ENCODE measurements at regions not wholly inside any gene's neighbourhood (a gene's known extent, or its start where the extent isn't known, plus 50 kb on each side); places are given as distances from the start of the nearest gene placed in this dataset.
A peak's percentile ranks its signal among the peaks of the same experiment; 100 is the strongest.

- no peak for DNase-seq (ENCODE audit: missing footprints)
- intact Hi-C loops (cut with DNase I): no loop called here
Observed at GRCh38 chr17:15119968-15120367, 145.2 kb downstream of the PMP22 start.

DNA sequence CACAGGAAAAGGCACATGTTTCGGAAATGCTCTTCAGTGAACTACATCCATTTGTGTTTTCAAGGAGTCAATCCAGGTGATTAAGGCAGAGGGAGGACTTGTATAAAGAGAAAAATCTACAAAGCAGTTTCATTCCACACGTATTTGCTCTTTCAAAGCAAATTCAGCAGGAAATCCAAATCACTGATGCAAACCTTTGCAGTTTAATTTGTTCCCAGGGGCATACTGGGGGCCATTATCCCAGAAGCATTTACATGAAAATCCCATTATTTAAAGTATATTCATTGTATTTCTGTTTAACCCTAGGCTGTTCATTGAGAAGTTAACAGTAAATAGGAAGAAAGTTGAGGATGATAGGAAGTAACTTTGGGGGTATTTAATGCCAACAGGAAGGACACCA, 147.9 kb downstream of the PMP22 start:
- ATAC-seq (no peak), DNase-seq (ENCODE audit: missing footprints) (no peak)
- intact Hi-C loops (cut with DNase I): no loop called here

More at GRCh38 chr17:15119968-15120367, 145.2 kb downstream of the PMP22 start:
- no peak for ATAC-seq

- ATAC-seq: peak; percentile 68
Observed at GRCh38 chr17:15112846-15113617, 152.1 kb downstream of the PMP22 start.

GRCh38 chr17:15109608-15110007, 155.5 kb downstream of the PMP22 start:
- no peak for DNase-seq (ENCODE audit: missing footprints)
- no peak for ATAC-seq
- intact Hi-C loops (cut with DNase I): no loop called here

More at GRCh38 chr17:15112846-15113617, 152.1 kb downstream of the PMP22 start:
- intact Hi-C loops (cut with DNase I): no loop called here
- DNase-seq (ENCODE audit: missing footprints): no peak

DNA sequence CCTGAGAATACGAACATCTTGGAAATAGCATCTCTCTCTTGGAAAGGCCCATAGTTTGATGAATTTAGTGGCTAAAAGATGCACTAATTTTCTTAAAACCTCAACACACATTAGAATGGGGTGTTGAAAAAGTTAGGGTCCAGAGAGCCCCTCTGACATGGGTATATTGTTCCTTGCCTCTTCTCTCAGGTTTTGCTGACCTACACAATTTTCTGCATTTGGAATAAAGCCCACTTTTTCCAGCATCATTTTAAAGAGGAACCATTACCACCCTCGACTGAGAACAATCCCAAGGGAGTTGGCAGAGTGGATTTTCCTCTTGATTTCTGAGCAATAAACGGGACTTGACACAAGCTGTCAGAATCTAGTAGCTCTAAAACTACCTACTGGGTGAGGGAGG, 156.1 kb downstream of the PMP22 start:
- intact Hi-C loops (cut with DNase I): no loop called here
- no peak for DNase-seq (ENCODE audit: missing footprints)
- ATAC-seq: no peak

DNA sequence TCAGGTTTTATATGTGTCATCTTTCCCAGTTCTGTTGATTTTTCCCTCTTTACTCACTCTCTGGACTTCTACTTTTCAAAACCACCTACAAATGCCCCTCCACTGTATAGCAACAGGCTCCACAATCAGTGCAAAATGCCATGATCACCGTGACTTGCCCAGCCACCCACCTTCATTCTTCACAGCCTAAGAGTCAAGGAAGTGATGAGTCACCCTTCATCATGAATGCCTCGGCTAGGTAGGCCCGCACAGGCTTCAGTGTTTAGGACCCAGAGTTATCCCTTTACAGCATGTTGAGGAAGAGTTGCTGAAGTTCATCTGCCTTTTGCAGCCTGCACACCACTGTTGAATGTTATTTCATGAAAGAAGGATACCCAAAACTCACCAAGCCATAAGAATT, 158.6 kb downstream of the PMP22 start:
- DNase-seq (ENCODE audit: missing footprints): no peak
- no peak for ATAC-seq
- intact Hi-C loops (cut with DNase I): no loop called here

DNA sequence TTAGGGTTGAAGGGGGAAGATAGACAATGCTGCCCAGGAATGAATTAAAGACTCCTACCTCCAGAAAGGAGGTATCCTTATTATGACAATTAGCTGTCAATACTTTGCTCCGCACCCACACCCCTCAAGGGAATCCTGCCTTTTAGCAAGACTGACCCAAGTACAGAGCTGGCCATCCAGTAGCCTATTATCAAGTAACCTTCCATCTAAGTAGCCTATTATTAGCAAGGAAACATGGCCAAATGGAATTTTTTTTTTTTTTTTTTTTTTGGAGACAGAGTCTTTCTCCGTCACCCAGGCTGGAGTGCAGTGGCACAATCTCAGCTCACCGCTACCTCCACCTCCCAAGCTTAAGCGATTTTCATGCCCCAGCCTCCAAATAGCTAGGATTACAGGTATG, 161.3 kb downstream of the PMP22 start:
- intact Hi-C loops (cut with DNase I): no loop called here
- no peak for DNase-seq (ENCODE audit: missing footprints)

GRCh38 chr17:15101175-15101574, 164.0 kb downstream of the PMP22 start:
- DNase-seq (ENCODE audit: missing footprints) (no peak), ATAC-seq (no peak)
- intact Hi-C loops (cut with DNase I): no loop called here

More for the DNA sequence above, 161.3 kb downstream of the PMP22 start:
- ATAC-seq: peak; percentile 59

DNA sequence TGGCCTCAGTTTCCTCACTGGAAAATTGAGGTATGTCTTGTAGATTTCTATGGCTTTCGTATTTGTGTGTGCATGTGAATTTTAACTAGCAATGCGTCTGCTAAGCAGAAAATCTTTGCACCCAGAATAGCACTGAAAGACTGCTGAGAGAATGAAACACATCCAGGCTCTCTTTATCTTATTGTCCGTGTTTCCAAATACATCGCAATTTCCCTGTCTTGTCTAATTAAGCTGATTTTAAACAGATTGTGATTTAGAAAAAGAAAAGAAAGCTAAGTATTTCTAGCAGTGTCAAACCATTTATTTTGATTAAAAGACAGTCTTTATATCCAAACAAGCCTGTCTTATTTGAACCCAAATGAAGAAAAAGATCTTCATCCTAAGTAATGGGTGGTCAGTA, 168.6 kb downstream of the PMP22 start:
- intact Hi-C loops (cut with DNase I): no loop called here

GRCh38 chr17:15095935-15096334, 169.2 kb downstream of the PMP22 start:
- DNase-seq (ENCODE audit: missing footprints) (no peak), ATAC-seq (no peak)
- intact Hi-C loops (cut with DNase I): no loop called here

More for the DNA sequence above, 168.6 kb downstream of the PMP22 start:
- DNase-seq (ENCODE audit: missing footprints): no peak
- ATAC-seq: no peak

GRCh38 chr17:15092762-15093161, 172.4 kb downstream of the PMP22 start:
- no peak for DNase-seq (ENCODE audit: missing footprints)
- peak; percentile 32 for ATAC-seq
- intact Hi-C loops (cut with DNase I): no loop called here

DNA sequence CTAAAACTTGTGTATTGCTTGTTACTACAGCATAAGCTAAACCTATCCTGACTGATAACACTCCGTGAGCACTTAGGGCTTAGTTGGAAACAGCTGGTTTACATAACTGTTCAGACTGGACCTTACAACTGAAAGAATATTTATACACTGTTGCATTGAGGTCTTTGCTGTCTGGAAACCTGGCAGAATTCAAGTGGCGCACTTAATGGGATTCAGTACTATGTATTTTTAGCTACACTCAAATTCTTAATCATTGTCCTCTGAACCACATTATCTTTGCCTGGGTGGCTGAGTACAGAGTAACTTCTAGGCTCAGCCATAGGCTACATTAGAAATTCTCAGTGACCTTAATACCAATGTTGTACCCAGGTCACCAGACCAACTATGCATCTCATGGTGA, 172.9 kb downstream of the PMP22 start:
- ATAC-seq (peak; percentile 77), DNase-seq (ENCODE audit: missing footprints) (no peak)
- intact Hi-C loops (cut with DNase I): no loop called here

DNA sequence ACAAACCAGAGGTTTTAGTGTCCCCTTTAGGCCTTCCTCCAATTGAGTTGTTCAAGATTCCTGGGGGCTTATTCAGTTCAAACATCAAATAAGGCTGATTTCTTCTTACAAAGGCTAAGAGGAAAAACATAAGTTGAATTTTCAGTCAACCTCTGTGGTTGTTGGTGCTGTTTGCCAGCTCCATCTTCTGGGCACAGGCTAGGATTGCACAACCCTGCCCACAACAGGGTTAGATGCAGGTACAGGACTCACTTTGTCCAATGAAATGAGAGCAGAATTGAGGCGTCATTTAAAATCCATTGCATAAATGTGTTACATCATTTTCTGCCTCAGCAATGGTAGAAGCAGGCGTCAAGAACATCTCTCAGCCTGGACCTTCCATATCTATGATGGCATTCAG, 173.3 kb downstream of the PMP22 start:
- ATAC-seq (no peak), DNase-seq (ENCODE audit: missing footprints) (no peak)
- intact Hi-C loops (cut with DNase I): no loop called here

DNA sequence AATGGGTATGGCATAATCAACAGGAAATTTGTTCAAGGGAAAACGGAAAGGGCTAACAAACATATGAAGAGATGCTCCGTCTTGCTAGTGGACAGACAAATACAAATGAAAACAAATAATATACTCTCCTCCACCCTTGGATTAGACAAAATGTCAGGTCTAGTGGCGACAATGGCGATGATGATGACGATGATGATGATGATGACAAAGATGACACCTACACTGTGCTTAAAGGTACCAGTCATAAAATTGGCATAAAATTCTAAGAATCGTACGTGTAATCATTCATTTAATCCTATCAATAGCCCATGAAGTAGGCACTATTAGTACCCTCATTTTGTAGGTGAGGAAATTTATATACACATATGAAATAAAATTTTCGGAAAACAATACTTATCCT, 174.6 kb downstream of the PMP22 start:
- intact Hi-C loops (cut with DNase I): no loop called here
- no peak for DNase-seq (ENCODE audit: missing footprints)
- ATAC-seq: no peak

GRCh38 chr17:15087946-15088345, 177.2 kb downstream of the PMP22 start:
- DNase-seq (ENCODE audit: missing footprints) (no peak), ATAC-seq (peak; percentile 93)
- intact Hi-C loops (cut with DNase I): no loop called here

DNA sequence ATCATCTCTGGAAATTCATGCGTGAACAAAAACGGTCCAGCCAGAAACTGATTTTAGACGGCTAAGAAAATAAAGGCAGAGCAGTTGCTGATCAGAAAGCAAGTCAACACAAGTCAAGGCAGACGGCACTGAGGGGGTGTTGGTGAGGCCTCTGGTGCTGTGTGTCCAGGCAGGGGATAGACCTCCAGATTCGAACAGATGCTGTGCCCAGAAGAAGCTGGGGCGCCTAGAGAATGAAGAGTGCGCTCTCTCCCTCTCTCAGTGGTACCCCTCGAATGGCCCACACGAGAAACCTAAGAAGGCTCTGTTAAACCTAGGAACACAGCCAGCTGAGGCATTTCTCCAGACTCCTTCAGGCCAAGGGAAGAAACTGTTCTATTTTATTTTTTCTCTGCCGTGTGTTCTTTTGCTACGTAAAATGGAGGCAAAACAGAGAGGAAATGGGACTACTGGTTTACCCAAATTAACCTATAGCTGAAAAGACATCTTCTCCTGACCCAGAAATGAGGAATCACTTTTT, 178.3 kb downstream of the PMP22 start:
- ATAC-seq (no peak), DNase-seq (ENCODE audit: missing footprints) (no peak)
- intact Hi-C loops (cut with DNase I): no loop called here

GRCh38 chr17:15085890-15086677, 179.0 kb downstream of the PMP22 start:
- no peak for ATAC-seq

DNA sequence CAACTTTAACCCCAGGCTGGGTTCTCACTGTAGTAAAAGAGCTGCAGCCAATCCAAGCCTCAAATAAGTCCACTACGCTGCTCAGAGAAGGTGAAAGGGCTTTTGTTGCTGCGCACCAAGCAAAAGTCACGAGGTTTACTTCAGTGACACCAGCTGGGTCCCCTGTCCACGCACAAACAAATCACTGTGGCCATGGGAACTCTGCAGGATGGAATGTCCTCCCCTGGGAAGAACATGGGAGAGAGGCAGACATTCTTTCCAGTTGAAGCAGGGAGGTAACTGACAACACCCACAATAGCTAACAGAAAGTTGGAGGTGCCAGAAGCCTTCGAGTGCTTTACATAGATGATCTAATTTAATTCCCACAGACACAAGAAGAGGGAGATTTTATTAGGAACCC, 181.9 kb downstream of the PMP22 start:
- ATAC-seq (peak; percentile 68), DNase-seq (ENCODE audit: missing footprints) (peak; percentile 62)
- intact Hi-C loops (cut with DNase I): no loop called here

More at GRCh38 chr17:15085890-15086677, 179.0 kb downstream of the PMP22 start:
- intact Hi-C loops (cut with DNase I): no loop called here
- no peak for DNase-seq (ENCODE audit: missing footprints)

DNA sequence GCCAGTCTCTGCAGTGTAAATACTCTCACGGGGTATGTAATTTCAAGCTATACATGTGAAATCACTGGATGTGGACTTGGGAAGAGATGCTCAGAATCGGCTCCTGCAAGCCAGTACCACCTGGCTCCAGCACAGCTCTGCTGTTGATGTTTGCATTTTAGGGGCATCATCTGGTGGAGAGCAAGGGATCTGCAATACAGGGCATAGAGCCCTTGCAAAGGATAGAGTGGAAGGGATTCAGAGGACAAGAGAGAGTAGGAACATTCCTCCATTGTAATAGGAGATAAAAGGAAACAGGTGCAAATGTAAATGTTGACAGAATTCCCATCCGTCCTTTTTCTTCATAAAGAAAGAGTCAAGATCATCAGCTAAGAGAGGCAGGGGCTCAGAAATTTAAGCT, 184.1 kb downstream of the PMP22 start:
- intact Hi-C loops (cut with DNase I): no loop called here
- no peak for ATAC-seq

GRCh38 chr17:15078570-15078969, 186.6 kb downstream of the PMP22 start:
- intact Hi-C loops (cut with DNase I): loop anchor here (5.0 kb wide), 1 partner anchor 79 kb away; no protein-coding TSS in a partner anchor

More for the DNA sequence above, 184.1 kb downstream of the PMP22 start:
- no peak for DNase-seq (ENCODE audit: missing footprints)

More at GRCh38 chr17:15078570-15078969, 186.6 kb downstream of the PMP22 start:
- DNase-seq (ENCODE audit: missing footprints): no peak
- no peak for ATAC-seq

Data from Right ventricle myocardium inferior (tissue), 1 donor.